GM21447 (cell line): ENCODE measurements at regions not wholly inside any gene's neighbourhood (a gene's known extent, or its start where the extent isn't known, plus 50 kb on each side); places are given as distances from the start of the nearest gene placed in this dataset.

Experiments
- ATAC-seq: cut with Tn5 transposase; IDR thresholded peaks from one replicate; pipeline ENCODE4 v1.9.1; 2021; ENCODE audit not compliant: unreplicated experiment

DNA sequence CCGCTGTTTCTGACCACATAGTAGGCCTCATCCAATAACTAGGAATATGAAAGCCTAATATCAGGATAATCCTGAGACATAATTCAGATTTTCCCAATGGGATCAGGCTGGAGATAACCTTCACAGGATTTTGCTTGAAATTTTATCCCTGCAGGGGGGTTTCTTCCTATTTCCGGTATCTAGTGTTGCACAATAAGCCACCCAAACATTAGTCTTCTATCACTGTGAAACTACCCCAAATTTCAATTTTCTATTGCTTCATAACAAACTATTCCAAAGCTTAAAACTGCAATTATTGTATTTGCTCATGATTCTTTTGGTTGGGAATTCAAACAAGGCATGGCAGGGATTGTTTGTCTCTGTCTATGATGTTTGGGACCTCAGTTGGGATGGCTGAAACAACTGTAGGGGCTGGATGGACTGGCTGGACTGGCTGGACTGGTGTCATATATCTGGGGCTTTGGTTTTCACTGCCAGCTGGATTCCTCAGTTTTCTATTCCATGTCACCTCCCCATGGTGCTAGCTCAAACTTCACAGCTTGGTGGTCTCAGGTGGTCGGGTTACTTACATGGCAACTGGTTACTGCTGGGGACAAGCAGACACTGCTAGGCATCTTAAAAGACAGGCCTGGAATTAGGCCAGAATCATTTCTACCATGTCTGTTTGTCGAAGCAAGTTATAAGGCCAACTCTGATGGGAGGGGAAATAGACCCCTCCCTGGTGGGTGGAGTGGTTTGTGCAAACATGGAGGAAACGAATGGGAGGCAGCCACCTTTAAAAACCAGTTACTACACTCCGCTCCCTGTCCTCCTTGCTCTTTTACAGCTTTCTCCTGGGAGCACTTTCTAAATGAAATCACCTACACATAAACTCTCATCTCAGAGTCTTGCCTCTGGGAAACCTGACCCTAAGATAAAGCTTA, 88.2 kb upstream of the STT3B start:
- no peak for ATAC-seq

DNA sequence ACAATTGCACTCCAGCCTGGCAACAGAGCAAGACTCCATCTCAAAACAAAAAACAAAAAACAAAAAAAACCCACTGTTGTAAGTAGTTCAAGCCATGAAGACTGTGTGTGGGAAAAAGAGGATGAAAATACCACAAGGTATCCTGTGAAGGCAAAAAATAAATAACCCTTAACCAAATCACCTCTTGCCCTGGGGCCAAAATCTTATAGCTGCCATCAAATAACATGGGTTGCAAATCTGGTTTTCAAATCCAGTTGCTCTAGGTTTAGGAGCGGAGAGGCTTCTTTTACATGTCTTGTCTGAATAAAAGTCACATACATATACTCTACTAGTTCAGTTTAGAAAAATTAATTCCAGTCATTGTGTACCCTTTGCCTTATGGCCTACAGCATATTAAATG, 87.0 kb upstream of the STT3B start:
- ATAC-seq: no peak

DNA sequence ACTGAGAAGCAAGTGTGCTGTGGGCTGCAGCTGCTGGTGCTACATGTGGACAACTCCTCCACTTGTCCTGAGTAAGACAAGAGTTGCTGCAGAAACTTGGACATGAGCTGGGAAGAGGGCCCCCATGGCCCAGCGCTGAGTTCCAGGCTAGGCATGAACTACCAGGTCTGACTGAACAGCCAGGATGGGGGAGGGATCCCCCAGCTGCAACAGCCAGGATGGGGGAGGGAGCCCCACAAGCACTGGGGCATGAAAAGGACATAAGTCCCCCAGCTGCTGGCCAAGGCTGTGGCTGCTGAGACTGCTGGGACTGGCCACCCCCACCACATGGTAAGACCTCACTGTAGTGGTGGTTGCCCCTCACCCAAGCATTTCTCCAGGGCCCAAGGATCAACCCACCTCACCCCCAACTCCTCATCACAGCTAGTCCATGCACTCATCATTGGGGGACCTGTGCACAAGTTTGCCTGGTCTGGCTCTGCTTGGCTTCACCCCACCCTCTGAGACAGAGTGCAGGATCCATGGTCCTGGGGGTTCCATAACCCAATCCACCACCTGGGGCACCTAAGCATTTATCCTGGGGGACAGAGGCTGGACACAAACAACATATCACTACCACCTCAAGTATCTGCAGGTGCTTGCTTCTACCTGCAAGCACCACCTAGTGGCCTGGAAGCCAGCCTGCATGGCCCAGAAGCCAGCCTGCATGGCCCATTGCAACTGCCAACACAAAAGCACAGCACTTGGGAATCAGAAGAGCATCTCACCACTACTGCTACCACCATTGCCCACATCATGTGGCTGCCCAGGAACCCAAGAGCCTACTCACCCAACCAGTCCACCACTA, 84.5 kb upstream of the STT3B start:
- peak; percentile 67 for ATAC-seq

DNA sequence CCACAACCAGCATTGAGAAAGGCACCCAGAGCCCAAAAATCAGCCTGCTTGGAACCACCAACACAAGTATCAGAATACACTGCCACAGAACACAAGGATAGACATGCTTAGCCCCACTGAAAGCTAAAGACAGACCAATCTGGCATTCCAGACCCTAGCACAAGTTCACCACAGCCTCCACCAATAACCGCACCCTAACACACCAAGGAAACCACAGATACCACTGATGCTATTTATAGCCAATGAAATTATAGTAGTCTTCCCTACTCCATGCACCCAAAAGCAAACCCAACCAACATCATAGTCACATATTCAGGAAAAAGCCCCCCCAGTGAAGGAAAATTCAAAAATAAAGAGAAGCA, 83.9 kb upstream of the STT3B start:
- ATAC-seq: peak; percentile 32

DNA sequence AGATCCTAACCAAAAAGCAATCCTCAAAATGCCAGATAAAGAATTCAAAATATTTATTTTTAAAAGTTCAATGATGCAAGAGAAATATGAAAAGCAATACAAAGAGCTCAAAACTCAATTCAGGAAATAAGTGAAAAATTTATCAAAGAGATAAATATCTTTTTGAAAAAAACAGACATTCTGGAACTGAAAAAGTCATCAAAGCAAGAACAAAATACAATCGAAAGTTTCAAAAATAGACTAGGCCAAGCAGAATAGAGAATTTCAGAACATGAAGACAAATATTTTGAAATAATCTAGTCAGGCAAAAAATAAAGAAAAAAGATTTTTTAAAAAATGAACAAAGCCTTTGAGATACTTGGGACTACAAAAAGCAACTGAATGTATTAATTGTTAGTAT, 83.4 kb upstream of the STT3B start:
- ATAC-seq: no peak

DNA sequence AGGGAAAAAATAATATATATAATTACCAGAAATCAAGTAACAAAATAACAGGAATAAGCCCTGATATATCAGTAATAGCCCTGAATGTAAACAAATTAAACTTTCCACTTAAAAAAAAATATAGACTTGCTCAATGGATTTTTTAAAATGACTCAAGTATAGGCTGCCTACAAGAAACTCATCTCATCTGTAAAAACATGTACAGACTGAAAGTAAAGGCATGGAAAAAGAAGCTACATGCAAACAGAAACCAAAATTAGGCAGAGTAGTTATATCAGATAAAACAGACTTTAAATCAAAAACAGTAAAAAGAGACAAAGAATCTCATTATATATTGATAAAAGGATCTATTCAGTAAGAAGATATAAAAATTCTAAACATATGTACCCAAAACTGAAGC, 82.4 kb upstream of the STT3B start:
- no peak for ATAC-seq

DNA sequence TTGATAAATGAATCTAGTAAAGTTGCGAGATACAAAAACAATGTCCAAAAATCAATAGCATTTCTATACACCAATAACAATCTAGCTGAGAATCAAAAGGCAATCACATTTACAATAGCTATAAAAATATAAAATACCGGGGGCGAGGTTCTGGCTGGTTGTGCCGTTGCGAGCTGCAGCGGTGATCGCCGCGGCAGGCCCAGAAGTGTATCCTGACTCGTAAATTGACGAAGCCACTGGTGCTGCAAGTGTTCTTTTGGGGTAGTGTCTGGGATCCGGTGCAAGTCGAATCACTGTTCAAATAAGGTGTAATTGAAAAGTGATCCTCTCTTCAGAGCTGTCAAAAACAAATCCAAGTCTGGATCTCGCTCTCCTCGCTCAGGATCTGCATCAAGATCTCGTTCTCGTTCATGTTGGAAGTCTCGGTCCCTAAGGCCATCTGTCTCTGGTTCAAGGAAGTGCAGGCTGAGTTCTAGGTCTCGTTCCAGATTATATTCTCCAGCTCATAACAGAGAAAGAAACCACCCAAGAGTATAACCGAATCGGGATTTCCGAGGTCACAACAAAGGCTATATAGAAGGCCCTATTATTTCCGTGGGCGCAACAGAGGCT, 80.1 kb upstream of the STT3B start:
- ATAC-seq: no peak

DNA sequence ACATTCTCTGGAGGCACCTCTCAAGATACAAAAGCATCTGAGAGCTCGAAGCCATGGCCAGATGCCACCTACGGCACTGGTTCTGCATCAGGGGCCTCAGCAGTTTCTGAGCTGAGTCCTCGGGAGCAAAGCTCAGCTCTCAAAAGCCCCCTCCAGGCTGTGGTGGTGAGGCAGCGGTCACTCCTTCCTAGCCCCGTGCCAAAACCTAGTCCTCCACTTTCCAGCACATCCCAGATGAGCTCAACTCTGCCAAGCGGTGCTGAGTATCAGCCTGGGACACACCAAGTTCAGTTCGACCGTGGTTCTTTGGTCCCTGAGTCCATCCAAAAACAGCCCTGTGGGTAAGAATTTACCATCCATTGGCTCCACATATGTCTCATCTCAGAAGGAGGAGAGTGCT, 79.3 kb upstream of the STT3B start:
- ATAC-seq: no peak

DNA sequence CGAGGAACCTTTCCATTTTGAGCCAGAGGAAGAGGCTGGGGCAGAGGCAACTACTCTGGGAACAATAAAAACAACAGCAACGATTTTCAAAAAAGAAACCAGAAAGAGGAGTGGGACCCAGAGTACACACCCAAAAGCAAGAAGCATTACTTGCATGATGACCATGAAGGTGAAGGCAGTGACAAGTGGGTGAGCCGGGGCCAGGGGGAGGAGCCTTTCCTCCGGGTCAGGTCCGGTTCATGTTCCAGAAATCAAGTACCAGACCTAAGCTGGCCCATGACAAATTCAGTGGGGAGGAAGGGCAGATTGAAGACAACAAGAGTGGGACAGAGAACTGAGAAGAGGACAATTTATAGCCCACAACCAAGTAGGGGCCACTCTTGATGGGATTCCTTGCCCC, 77.2 kb upstream of the STT3B start:
- ATAC-seq: no peak

DNA sequence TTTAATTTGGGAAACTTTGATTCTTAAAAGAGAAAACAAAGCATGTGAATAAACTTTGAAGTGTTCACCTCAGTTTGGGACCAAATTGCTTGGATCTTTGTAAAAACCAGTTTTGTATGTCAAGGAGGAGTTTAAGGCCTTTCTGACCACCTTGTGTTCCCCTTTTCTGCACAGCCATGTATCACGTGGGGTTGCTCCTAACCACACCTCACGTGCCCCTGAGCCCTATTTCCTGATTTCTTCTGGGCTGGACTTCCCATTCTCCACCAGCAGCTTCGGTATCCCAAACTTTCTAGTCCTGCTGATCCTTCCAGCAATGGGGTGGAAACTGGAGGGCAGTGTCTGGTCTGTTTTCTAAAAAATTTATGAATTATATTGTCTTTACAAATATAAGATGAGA, 76.4 kb upstream of the STT3B start:
- ATAC-seq: no peak

DNA sequence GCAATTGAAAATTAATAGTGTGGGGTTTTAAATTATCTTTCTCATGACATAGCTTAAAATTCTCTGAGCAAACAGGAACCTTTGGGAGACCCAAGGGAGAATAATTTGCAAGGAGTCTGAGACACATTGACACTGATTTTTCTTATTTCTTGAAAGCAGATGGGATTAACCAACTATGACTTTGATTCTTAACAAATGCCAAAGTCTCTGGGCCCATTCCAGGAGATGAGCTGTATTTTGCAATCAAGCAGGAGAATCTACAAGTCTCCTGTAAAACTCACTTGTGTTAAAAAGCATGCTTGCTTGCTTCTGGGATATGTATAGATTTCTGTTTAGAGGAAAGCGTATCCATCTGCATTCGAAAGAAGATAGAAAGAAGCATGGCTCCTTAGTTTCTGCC, 71.3 kb upstream of the STT3B start:
- ATAC-seq: no peak

DNA sequence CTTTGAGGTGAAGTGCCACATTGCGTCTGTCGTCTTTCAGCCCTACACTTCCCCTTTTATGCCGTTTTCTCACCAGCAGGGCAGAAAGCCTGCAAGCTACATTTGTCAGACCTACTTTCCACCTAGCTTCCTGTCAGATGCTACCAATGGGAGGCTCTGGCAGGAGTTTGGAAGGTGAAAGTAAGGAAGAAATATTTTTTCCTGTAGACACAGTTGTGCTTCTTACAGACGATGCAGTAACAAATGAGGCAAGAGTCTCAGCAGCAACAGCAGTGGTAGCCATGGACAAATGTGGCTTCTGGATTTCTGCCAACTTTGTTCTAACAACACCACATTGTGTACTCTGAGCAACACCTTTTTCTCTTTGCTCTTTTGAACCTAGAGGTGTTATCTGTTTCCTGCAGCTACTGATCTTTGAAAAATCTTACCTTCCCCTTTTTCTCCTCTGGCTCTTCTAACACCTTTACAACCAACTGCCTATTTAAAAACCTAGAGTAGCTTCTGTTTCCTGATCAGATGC, 70.6 kb upstream of the STT3B start:
- ATAC-seq: peak; percentile 91

DNA sequence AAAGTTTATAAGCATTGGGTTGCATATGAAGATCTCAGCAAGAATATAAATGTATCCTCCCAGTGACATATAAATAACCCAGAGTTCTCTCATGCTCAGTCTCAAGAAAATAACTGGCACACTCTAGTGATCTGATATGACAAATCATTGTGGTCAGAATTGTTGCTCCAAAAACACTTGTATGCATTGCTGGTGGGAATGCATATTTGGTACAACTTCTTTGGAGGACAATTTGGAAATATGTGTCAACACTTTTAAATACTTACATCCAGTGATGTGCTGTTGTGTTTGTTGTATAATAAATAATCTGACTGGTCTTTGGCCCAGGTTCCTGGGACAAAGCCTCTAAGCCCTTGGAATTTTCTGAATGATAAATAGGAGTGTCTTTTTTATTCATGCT, 66.7 kb upstream of the STT3B start:
- no peak for ATAC-seq

DNA sequence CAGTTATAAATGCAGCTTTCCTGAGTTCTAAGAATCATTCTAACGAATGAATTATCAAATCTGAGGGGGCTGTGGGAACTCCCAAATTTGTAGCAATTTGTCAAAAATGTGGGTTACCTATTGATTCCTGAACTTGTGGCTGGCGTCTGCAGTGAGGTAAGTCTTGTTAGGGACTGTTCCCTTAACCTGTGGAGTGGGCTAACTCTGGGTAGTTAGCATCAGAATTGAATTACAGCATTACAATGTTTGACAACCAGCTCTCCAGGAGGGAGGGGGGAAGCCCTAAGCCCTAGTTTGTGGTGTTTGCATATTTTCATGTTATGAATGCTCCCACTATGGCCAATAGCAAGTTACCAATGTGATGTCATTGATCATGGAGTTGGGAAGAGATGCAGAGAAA, 65.9 kb upstream of the STT3B start:
- ATAC-seq: no peak

DNA sequence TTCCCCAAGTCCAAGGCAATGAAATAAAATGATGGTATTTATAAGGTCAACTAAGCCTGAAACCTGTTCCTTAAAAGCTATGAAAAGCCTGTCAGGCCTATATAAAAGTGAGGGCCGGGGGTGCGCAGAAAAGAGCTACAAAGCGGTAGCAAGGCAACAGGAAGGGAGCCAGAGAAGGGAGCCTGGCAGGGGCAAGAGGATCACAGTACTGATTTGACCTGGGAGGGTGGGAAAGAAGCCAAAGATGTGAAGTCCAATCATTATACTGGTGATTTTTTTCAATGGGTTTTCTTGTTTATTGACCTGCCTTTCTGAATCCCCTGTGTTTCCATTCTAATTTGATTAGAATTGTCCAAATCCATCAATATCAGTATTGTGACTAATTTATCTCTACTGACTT, 64.3 kb upstream of the STT3B start:
- no peak for ATAC-seq

DNA sequence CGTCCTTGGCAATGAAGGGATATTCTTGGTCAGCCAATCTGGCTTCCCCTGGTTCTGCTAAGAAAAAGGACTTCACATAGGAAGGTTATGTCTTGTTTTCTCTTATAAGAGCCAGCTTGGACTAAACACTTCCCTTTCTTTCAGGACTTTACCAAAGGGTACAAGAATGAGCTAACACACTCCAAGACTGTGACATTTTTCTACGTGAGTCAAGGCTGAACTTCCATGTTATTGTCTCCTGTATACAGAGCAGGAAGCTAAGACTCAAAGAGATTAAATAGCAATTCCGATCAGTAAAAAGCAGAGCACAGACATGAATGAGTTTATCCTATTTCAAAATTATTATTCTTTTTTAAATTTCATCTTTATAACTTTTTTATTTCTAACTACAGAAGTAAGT, 63.3 kb upstream of the STT3B start:
- ATAC-seq: no peak

DNA sequence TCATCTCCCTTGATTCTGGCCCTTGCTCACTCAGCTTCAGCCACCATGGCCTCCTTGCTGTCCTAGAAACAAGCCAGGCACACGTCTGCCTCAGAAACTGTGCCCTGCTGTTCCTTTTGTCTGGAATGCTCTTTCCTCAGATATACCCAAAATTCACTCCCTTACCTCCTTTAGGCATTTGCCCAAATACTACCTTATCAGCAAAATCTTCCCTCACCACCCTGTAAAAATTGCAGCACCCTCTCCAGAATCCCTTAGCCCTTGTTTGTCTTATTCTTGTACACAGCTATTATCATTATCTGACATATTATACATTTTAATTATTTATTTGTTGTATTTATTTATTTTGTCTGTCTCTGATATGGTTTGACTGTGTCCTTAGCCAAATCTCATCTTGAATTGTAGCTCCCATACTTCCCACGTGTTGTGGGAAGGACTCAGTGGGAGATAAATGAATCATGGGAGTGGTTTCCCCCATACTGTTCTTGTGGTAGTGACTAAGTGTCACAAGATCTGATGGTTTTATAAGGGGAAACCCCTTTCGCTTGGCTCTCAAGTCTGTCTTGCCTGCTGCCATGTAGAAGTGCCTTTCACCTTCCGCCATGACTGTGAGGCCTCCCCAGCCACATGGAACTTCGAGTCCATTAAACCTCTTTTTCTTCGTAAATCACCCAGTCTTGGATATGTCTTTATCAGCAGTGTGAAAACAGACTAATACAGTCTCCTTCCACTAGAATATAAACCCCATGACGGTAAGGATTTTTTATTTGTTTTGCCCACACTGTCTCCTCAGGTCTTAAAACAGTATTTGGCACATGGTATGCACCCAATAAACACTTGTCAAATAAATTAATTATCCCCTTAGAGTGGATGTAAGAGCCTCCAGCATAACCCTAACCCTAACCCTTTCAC, 60.0 kb upstream of the STT3B start:
- ATAC-seq: no peak

DNA sequence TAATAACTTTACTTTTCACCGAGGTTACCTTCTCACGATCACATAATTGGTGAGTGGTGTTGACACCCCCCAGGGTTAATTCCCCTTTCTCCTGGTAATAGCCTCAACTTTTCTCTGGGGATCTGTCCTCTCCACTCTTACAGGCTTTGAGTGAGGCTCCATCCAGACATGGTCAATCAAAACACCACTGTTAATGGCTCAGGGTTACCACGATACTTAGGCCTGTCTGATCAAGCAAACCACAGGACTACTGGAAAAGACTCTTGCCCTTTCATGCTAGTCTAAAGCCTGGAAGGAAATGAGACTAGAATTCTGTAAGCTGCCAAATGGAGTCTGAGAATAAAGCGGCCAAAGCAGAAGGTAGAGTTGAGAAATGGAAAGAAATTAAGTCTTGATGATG, 56.5 kb upstream of the STT3B start:
- no peak for ATAC-seq

DNA sequence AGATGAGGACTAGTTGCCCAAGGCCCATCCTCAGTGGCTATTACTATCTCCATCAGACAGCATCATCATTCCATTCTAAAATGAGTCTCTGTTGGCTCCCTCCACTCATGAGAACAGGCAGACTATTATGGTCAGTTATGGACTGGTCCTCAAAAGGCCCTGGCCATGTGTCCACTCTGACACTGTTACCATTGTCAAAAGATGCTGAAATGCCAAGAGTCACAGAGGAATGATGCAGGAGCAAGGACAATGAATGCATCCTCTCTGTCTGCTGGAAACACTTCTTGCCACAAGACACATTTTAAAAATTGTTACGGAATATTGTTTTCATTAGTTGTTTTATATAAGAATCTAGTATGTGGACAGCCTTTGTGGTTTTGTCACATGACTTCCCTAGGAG, 53.3 kb upstream of the STT3B start:
- no peak for ATAC-seq

DNA sequence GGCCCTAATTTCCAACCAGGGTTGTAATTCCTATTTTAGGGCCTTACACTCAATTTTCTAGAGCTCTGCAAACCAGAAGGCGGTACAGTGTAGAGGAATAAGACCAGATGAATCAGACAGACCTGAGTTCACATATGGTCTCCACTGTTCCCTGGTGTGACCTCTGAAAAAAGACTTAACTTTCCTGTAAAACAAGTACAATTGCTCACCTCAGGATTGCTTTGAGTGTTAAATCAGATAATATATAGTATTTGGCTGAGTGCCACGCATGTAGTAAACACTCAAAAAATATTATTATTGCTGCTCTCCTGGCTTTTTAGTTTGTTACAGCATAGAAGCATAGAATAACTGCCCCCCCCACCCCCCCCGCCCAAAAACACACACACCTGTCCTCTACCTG, 51.0 kb upstream of the STT3B start:
- no peak for ATAC-seq
